Lung (tissue), 11 donors: ENCODE measurements at regions not wholly inside any gene's neighbourhood (a gene's known extent, or its start where the extent isn't known, plus 50 kb on each side); places are given as distances from the start of the nearest gene placed in this dataset.

ENCODE experiments used
- ATAC-seq: fragments of 200-7000 bp; cut with Tn5 transposase; one replicate; pipeline ENCODE4 v1.9.1; 2020; ENCODE audit warnings: moderate number of reproducible peaks; ENCODE audit not compliant: insufficient read depth, low FRiP score
- DNase-seq, 3 donors: peaks; one replicate each; pipeline ENCODE4 v3.0.0-alpha.2; 2013 to 2017
- H3K27ac ChIP-seq, 2 donors: one replicate each; pipeline ENCODE4 v1.5.1; 2013; ENCODE audit warnings: mild to moderate bottlenecking in 2 of 2, moderate library complexity in 2 of 2, control low read depth in 1 of 2, inconsistent platforms in 1 of 2, low read depth in 1 of 2, low read length in 1 of 2
- H3K27me3 ChIP-seq, 3 donors: one replicate each; pipeline ENCODE4 v1.5.1; 2013; ENCODE audit warnings: low read length in 2 of 3; ENCODE audit not compliant: control insufficient read depth in 3 of 3, insufficient read depth in 3 of 3
- H3K36me3 ChIP-seq, 4 donors: one replicate each; pipeline ENCODE4 v1.5.1; 2013; ENCODE audit warnings: low read length in 4 of 4, mild to moderate bottlenecking in 1 of 4, moderate library complexity in 1 of 4; ENCODE audit not compliant: control insufficient read depth in 4 of 4, insufficient read depth in 4 of 4
- H3K4me1 ChIP-seq, 5 donors: one replicate each; pipeline ENCODE4 v1.5.1; 2013; ENCODE audit warnings: low read length in 5 of 5, mild to moderate bottlenecking in 2 of 5, moderate library complexity in 1 of 5; ENCODE audit not compliant: control insufficient read depth in 5 of 5, insufficient read depth in 5 of 5
- H3K4me3 ChIP-seq: one replicate; pipeline ENCODE4 v1.5.1; 2013; ENCODE audit warnings: mild to moderate bottlenecking, control low read depth, moderate library complexity
- H3K9ac ChIP-seq, 2 donors: one replicate each; pipeline ENCODE4 v1.5.1; 2013; ENCODE audit warnings: low read length in 2 of 2, control low read depth in 1 of 2; ENCODE audit not compliant: insufficient read depth in 1 of 2
- H3K9me3 ChIP-seq, 4 donors: one replicate each; pipeline ENCODE4 v1.5.1; 2013; ENCODE audit warnings: low read length in 3 of 4, mild to moderate bottlenecking in 1 of 4, moderate library complexity in 1 of 4; ENCODE audit not compliant: control insufficient read depth in 4 of 4, insufficient read depth in 3 of 4
- CTCF ChIP-seq: IDR thresholded peaks from 2 replicates; pipeline ENCODE4 v1.5.1; 2012; ENCODE audit warnings: mild to moderate bottlenecking; ENCODE audit errors: control extremely low read depth, extremely low read depth
- WGBS, 2 donors: extraction: QIAGEN DNeasy Blood & Tissue Kit; methylation state at CpG; one replicate each; pipeline ENCODE4 v1.1.7; 2013; 5-methylcytosine and 5-hydroxymethylcytosine counted together
- donor health status: control.
- donor health status: control.
- donor health status: Bipolar disorder and iron deficiency.
- donor health status: healthy.
- donor health status: DM: yes; HTN: yes; CAD: no.

- Histone ChIP-seq H3K9me3 (no peaks in the 10 kb centered on the region), H3K4me1 (peaks cover 0 to 39% (median 14%) of the 10 kb centered on the region in 5 donors), H3K9ac (no peak overlapping the region), H3K27ac (no peak overlapping the region), H3K4me3 (no peak overlapping the region), H3K27me3 (peaks cover 0 to 3% (median 0%) of the 10 kb centered on the region in 3 donors), H3K36me3 (no peaks in the 10 kb centered on the region)
- DNase-seq = no peak
- WGBS, 2 donors = 92% methylated on average over 2 of the region's 2 CpGs
- no peak for TF ChIP-seq CTCF
- no peak for ATAC-seq
These were observed 478.5 kb upstream of the KIF2A start for GRCh38 chr5:61827445-61827975.

- Histone ChIP-seq H3K4me3 (no peak overlapping the region), H3K27ac (no peak overlapping the region), H3K27me3 (no peaks in the 10 kb centered on the region), H3K9ac (no peak overlapping the region), H3K4me1 (peaks cover 0 to 39% (median 14%) of the 10 kb centered on the region in 5 donors), H3K9me3 (no peaks in the 10 kb centered on the region), H3K36me3 (no peaks in the 10 kb centered on the region)
- TF ChIP-seq CTCF = no peak
- 78 to 81% methylated on average over 3 of the region's 3 CpGs for WGBS, 2 donors
- ATAC-seq (no peak), DNase-seq (peak; percentile 69 to 91 (median 87))
These were observed 477.1 kb upstream of the KIF2A start for GRCh38 chr5:61828856-61829255.

GRCh38 chr5:61831736-61832135 is 474.3 kb upstream of the KIF2A start:
- WGBS, 2 donors = 83 to 90% methylated on average over 4 of the region's 4 CpGs
- Histone ChIP-seq H3K9me3 (no peaks in the 10 kb centered on the region), H3K4me3 (no peak overlapping the region), H3K36me3 (no peaks in the 10 kb centered on the region), H3K27me3 (no peaks in the 10 kb centered on the region), H3K4me1 (peaks cover 0 to 39% (median 14%) of the 10 kb centered on the region in 5 donors), H3K27ac (no peak overlapping the region), H3K9ac (no peak overlapping the region)
- ATAC-seq (no peak), DNase-seq (peak; percentile 83 to 97 (median 95))
- TF ChIP-seq CTCF = no peak

- H3K4me3 ChIP-seq = no peak overlapping the region
- DNase-seq = no peak
- H3K9me3 ChIP-seq = no peaks in the 10 kb centered on the region
- no peak overlapping the region for H3K9ac ChIP-seq
- TF ChIP-seq CTCF = no peak
- no peaks in the 10 kb centered on the region for H3K4me1 ChIP-seq
- no peak overlapping the region for H3K27ac ChIP-seq
- no peaks in the 10 kb centered on the region for H3K27me3 ChIP-seq
- no peak for ATAC-seq
- H3K36me3 ChIP-seq = no peaks in the 10 kb centered on the region
These were observed 468.2 kb upstream of the KIF2A start for GRCh38 chr5:61837788-61838187.
